ENCODE measurements at regions not wholly inside any gene's neighbourhood (a gene's known extent, or its start where the extent isn't known, plus 50 kb on each side); places are given as distances from the start of the nearest gene placed in this dataset.

- TF ChIP-seq EZH2 (IDR thresholded peaks at IDR 0.05; ENCODE audit: low read length, unreplicated experiment) (no peak), CTCF (conservative IDR thresholded peaks at IDR 0.05; ENCODE audit: low read depth, low read length) (no peak), EZH2phosphoT487 (IDR thresholded peaks at IDR 0.05; ENCODE audit: borderline replicate concordance, low read length) (no peak)
Observed at GRCh38 chrX:128906753-128907152, 616.5 kb downstream of the SMARCA1 start.
